Mesendoderm (in vitro differentiated cells): ENCODE measurements at regions not wholly inside any gene's neighbourhood (a gene's known extent, or its start where the extent isn't known, plus 50 kb on each side); places are given as distances from the start of the nearest gene placed in this dataset.

ENCODE experiments used
- DNase-seq: peaks from one replicate; pipeline ENCODE4 v3.0.0; 2013
- H2AK5ac ChIP-seq: 2 replicates; pipeline ENCODE4 v1.6.1; 2013; ENCODE audit warnings: low read length, inconsistent platforms
- H2BK120ac ChIP-seq: 2 replicates; pipeline ENCODE4 v1.6.1; 2013; ENCODE audit warnings: low read depth, mild to moderate bottlenecking, low read length, moderate library complexity, mixed read lengths
- H2BK15ac ChIP-seq: replicated peaks from 2 replicates; pipeline ENCODE4 v1.6.1; 2013; ENCODE audit warnings: low read depth, mild to moderate bottlenecking, moderate library complexity
- H2BK5ac ChIP-seq: 2 replicates; pipeline ENCODE4 v1.6.1; 2013; ENCODE audit warnings: low read length, inconsistent platforms
- H3K18ac ChIP-seq: 2 replicates; pipeline ENCODE4 v1.6.1; 2013; ENCODE audit warnings: mild to moderate bottlenecking, low read length, mixed read lengths
- H3K23ac ChIP-seq: one replicate; pipeline ENCODE4 v1.6.1; 2013; ENCODE audit warnings: low read length
- H3K27ac ChIP-seq: 2 replicates; pipeline ENCODE4 v1.5.1; 2013; ENCODE audit warnings: low read depth, mild to moderate bottlenecking, inconsistent platforms, low read length, moderate library complexity
- H3K27me3 ChIP-seq: 2 replicates; pipeline ENCODE4 v1.6.1; 2013; ENCODE audit warnings: low read length, control low read depth, mild to moderate bottlenecking, inconsistent platforms; ENCODE audit not compliant: insufficient read depth, poor library complexity
- H3K36me3 ChIP-seq: 2 replicates; pipeline ENCODE4 v1.6.1; 2013; ENCODE audit warnings: low read length, inconsistent platforms; ENCODE audit not compliant: control insufficient read depth, insufficient read depth
- H3K4ac ChIP-seq: one replicate; pipeline ENCODE4 v1.6.1; 2013; ENCODE audit warnings: low read depth, mild to moderate bottlenecking, low read length, moderate library complexity
- H3K4me1 ChIP-seq: 2 replicates; pipeline ENCODE4 v1.6.1; 2013; ENCODE audit warnings: low read depth, low read length, inconsistent platforms; ENCODE audit not compliant: control insufficient read depth
- H3K4me2 ChIP-seq: 2 replicates; pipeline ENCODE4 v1.6.1; 2013; ENCODE audit warnings: low read length
- H3K4me3 ChIP-seq: 2 replicates; pipeline ENCODE4 v1.5.1; 2013; ENCODE audit warnings: mild to moderate bottlenecking, low read length
- H3K56ac ChIP-seq: one replicate; pipeline ENCODE4 v1.6.1; 2013; ENCODE audit warnings: low read length
- H3K79me1 ChIP-seq: 2 replicates; pipeline ENCODE4 v1.6.1; 2013; ENCODE audit warnings: low read length, inconsistent platforms
- H3K79me2 ChIP-seq: 2 replicates; pipeline ENCODE4 v1.6.1; 2013; ENCODE audit warnings: mild to moderate bottlenecking, low read length; ENCODE audit not compliant: control insufficient read depth, insufficient read depth
- H3K9ac ChIP-seq: 2 replicates; pipeline ENCODE4 v1.6.1; 2013; ENCODE audit warnings: low read length, inconsistent platforms
- H4K5ac ChIP-seq: one replicate; pipeline ENCODE4 v1.6.1; 2013; ENCODE audit warnings: low read length
- H4K8ac ChIP-seq: one replicate; pipeline ENCODE4 v1.6.1; 2013; ENCODE audit warnings: low read depth, mild to moderate bottlenecking, control low read depth, low read length, moderate library complexity
- WGBS: extraction: QIAGEN DNeasy Blood & Tissue Kit; methylation state at CpG from one replicate; pipeline ENCODE4 v1.1.7; 2013; ENCODE audit warnings: low lambda C conversion rate, missing lambda C conversion rate; ENCODE audit not compliant: insufficient coverage; ENCODE audit errors: extremely low coverage; 5-methylcytosine and 5-hydroxymethylcytosine counted together

DNA sequence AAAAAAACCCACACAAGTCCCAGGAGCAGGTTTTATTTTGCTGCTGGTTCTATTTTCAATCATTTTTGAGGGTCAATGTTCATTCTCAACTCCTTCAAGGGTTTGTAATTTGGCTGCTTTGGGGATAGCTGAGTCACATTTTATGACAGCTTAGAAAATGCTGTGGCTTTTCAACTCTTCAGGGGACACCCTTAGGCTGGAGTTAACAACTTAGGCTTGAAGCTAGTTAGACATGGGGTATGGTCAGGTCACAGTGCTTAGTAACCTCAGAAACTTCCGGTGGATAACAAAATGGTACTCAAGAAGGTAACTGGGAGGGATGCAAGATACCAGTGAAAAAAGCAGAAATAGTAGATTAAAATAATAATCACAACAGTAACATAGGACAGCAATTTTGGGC lies 308.8 kb downstream of the HHIPL2 start:
- WGBS, result no CpG with 5 or more reads among the region's 1 CpG
- Histone ChIP-seq H3K4ac (no peak overlapping the region), H3K36me3 (no peaks in the 10 kb centered on the region), H3K27ac (no peak overlapping the region), H3K4me2 (no peak overlapping the region), H2BK5ac (no peak overlapping the region), H3K23ac (no peak overlapping the region), H3K18ac (no peak overlapping the region), H3K9ac (no peak overlapping the region), H3K56ac (no peak overlapping the region), H3K79me1 (no peaks in the 10 kb centered on the region), H3K27me3 (no peaks in the 10 kb centered on the region), H3K79me2 (no peaks in the 10 kb centered on the region), H3K4me1 (no peaks in the 10 kb centered on the region), H2AK5ac (no peak overlapping the region), H2BK120ac (no peak overlapping the region), H4K8ac (no peak overlapping the region), H4K5ac (no peak overlapping the region), H2BK15ac (no peak overlapping the region), H3K4me3 (no peak overlapping the region)
- no peak for DNase-seq

DNA sequence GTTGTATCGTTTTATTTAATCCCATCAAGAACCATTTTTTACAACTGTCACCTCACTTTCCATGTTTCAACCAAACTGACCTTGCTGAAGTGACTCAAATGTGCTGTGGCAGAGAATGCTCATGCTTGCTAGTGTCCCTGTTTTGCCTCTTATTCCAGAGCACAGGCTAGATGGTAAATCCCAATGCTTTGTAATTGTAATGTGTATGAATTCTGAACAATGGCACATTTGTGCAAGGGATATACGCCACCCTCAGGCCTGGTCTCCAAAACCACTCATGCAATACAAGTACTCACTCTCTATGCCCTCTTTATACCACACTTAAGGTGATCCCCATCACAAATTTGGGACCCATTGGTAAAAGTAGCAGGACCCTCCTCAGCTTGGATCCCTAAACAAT lies 313.6 kb downstream of the HHIPL2 start:
- Histone ChIP-seq H3K9ac (no peak overlapping the region), H2BK15ac (no peak overlapping the region), H3K23ac (no peak overlapping the region), H3K4me2 (no peak overlapping the region), H2BK5ac (no peak overlapping the region), H3K27ac (no peak overlapping the region), H3K56ac (no peak overlapping the region), H3K79me1 (no peaks in the 10 kb centered on the region), H3K18ac (no peak overlapping the region), H3K4me3 (no peak overlapping the region), H2AK5ac (no peak overlapping the region), H3K79me2 (no peaks in the 10 kb centered on the region), H3K36me3 (no peaks in the 10 kb centered on the region), H2BK120ac (no peak overlapping the region), H3K4ac (no peak overlapping the region), H4K5ac (no peak overlapping the region), H3K4me1 (no peaks in the 10 kb centered on the region), H4K8ac (no peak overlapping the region), H3K27me3 (no peaks in the 10 kb centered on the region)
- no CpG with 5 or more reads among the region's 2 CpGs for WGBS
- no peak for DNase-seq

- no peak overlapping the region for H4K5ac ChIP-seq
- no peak for DNase-seq
- no peak overlapping the region for H3K56ac ChIP-seq
- no peaks in the 10 kb centered on the region for H3K79me2 ChIP-seq
- no peak overlapping the region for H3K27ac ChIP-seq
- H2BK15ac ChIP-seq, result no peak overlapping the region
- no peaks in the 10 kb centered on the region for H3K79me1 ChIP-seq
- H2AK5ac ChIP-seq, result no peak overlapping the region
- H3K36me3 ChIP-seq, result no peaks in the 10 kb centered on the region
- H3K4ac ChIP-seq, result no peak overlapping the region
- no peak overlapping the region for H4K8ac ChIP-seq
- H3K23ac ChIP-seq, result no peak overlapping the region
- no peaks in the 10 kb centered on the region for H3K27me3 ChIP-seq
- no peak overlapping the region for H2BK120ac ChIP-seq
- no peak overlapping the region for H3K4me2 ChIP-seq
- no peak overlapping the region for H3K4me3 ChIP-seq
- H3K4me1 ChIP-seq, result no peaks in the 10 kb centered on the region
- no peak overlapping the region for H3K9ac ChIP-seq
- H3K18ac ChIP-seq, result no peak overlapping the region
- WGBS, result no CpG with 5 or more reads among the region's 6 CpGs
- no peak overlapping the region for H2BK5ac ChIP-seq
Observed at GRCh38 chr1:222233444-222234158, 314.3 kb downstream of the HHIPL2 start.

DNA sequence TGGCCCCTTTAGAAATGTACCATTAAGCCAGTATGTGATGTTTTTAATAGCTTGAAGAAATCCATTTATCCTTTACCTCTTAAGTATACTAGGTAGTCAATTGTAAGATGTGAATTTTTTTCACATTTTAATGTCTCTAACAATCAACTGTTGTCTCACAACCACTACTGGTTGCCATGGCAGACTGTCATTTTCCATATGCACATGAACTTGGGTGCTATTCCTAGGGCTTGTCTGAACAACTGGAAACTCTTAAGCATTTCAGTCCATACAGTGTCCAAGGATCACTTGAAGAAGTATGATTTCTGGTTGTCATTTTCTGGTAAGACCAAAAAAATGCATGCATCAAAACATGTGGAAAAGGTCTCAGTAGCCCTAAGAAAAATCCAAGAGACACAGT lies 315.1 kb downstream of the HHIPL2 start:
- H3K4me1 ChIP-seq, result no peaks in the 10 kb centered on the region
- H3K9ac ChIP-seq, result no peak overlapping the region
- no peak for DNase-seq
- no peak overlapping the region for H3K23ac ChIP-seq
- H4K8ac ChIP-seq, result no peak overlapping the region
- H3K27ac ChIP-seq, result no peak overlapping the region
- H3K4me2 ChIP-seq, result no peak overlapping the region
- no peak overlapping the region for H2BK120ac ChIP-seq
- H3K56ac ChIP-seq, result no peak overlapping the region
- no peak overlapping the region for H2BK5ac ChIP-seq
- no peaks in the 10 kb centered on the region for H3K79me2 ChIP-seq
- no peaks in the 10 kb centered on the region for H3K79me1 ChIP-seq
- no peak overlapping the region for H3K4ac ChIP-seq
- H2AK5ac ChIP-seq, result no peak overlapping the region
- H3K36me3 ChIP-seq, result no peaks in the 10 kb centered on the region
- no peak overlapping the region for H2BK15ac ChIP-seq
- H4K5ac ChIP-seq, result no peak overlapping the region
- no peak overlapping the region for H3K18ac ChIP-seq
- no peaks in the 10 kb centered on the region for H3K27me3 ChIP-seq
- no peak overlapping the region for H3K4me3 ChIP-seq

- Histone ChIP-seq H4K8ac (no peak overlapping the region), H3K36me3 (no peaks in the 10 kb centered on the region), H3K27ac (no peak overlapping the region), H3K23ac (no peak overlapping the region), H3K79me1 (no peaks in the 10 kb centered on the region), H3K4me2 (no peak overlapping the region), H3K9ac (no peak overlapping the region), H3K4ac (no peak overlapping the region), H3K56ac (no peak overlapping the region), H2AK5ac (no peak overlapping the region), H2BK120ac (no peak overlapping the region), H2BK15ac (no peak overlapping the region), H3K4me1 (no peaks in the 10 kb centered on the region), H3K4me3 (no peak overlapping the region), H2BK5ac (no peak overlapping the region), H3K79me2 (no peaks in the 10 kb centered on the region), H3K18ac (no peak overlapping the region), H4K5ac (no peak overlapping the region), H3K27me3 (no peaks in the 10 kb centered on the region)
- DNase-seq, result no peak
- WGBS, result no CpG with 5 or more reads among the region's 4 CpGs
Observed at GRCh38 chr1:222229672-222230312, 318.1 kb downstream of the HHIPL2 start.

GRCh38 chr1:222225316-222225691 lies 322.6 kb downstream of the HHIPL2 start:
- H3K4ac ChIP-seq, result no peak overlapping the region
- no peak for DNase-seq
- no CpG with 5 or more reads among the region's 4 CpGs for WGBS
- H2BK15ac ChIP-seq, result no peak overlapping the region
- H3K9ac ChIP-seq, result no peak overlapping the region
- no peak overlapping the region for H3K4me3 ChIP-seq
- no peak overlapping the region for H4K5ac ChIP-seq
- H4K8ac ChIP-seq, result no peak overlapping the region
- no peak overlapping the region for H2BK120ac ChIP-seq
- H3K36me3 ChIP-seq, result no peaks in the 10 kb centered on the region
- no peaks in the 10 kb centered on the region for H3K79me1 ChIP-seq
- no peak overlapping the region for H2AK5ac ChIP-seq
- no peak overlapping the region for H3K27ac ChIP-seq
- no peak overlapping the region for H2BK5ac ChIP-seq
- H3K18ac ChIP-seq, result no peak overlapping the region
- H3K56ac ChIP-seq, result no peak overlapping the region
- no peak overlapping the region for H3K4me2 ChIP-seq
- no peaks in the 10 kb centered on the region for H3K4me1 ChIP-seq
- H3K27me3 ChIP-seq, result no peaks in the 10 kb centered on the region
- no peaks in the 10 kb centered on the region for H3K79me2 ChIP-seq
- no peak overlapping the region for H3K23ac ChIP-seq
